ENCODE measurements at regions not wholly inside any gene's neighbourhood (a gene's known extent, or its start where the extent isn't known, plus 50 kb on each side); places are given as distances from the start of the nearest gene placed in this dataset.

DNA sequence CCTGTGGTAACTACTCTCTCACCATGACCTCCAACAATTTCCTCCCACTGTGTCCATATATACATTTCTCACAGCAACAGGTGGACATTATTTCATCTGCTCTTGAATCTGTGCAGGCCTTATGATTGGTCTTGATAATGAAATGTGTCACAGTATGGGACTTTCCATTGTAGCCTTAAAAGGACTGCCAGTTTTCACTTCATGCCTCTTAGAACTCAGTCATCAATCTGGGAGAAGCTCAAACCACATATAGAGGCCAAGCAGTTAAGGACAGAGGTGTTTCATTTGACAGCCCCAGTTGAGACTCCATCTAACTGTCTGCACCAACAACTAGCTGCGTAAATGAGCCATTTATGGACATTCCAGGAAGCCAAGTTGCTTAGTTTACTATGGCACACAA lies 1534.8 kb downstream of the ARAP2 start:
- H3K27me3 Mint-ChIP-seq (ENCODE audit: low read depth), result no peaks in the 10 kb centered on the region
- peaks cover 35 to 41% of the 10 kb centered on the region in 2 experiments for H3K9me3 Mint-ChIP-seq
- no peak overlapping the region for H3K4me2 ChIP-seq (ENCODE audit: insufficient read depth, insufficient read length, low read length)

More for the DNA sequence above, 1534.8 kb downstream of the ARAP2 start:
- Histone ChIP-seq H4K20me1 (ENCODE audit: control insufficient read depth, insufficient read depth, insufficient read length) (no peaks in the 10 kb centered on the region), H2BK5ac (ENCODE audit: insufficient read length, low read length) (no peak overlapping the region), H3K18ac (ENCODE audit: insufficient read length, low read depth, low read length) (no peak overlapping the region), H3K23ac (ENCODE audit: insufficient read length, low read depth, low read length) (no peak overlapping the region), H4K8ac (replicated peaks; ENCODE audit: insufficient read length, low read depth, low read length) (no peak overlapping the region), H3K79me2 (ENCODE audit: insufficient read depth, low read length) (no peaks in the 10 kb centered on the region), H4K5ac (ENCODE audit: insufficient read length, low read depth, low read length) (no peak overlapping the region), H3K27ac (ENCODE audit: insufficient read length, low read depth, low read length) (no peak overlapping the region), H2BK120ac (ENCODE audit: low read depth, low read length, poor library complexity, severe bottlenecking) (no peak overlapping the region), H3K79me1 (ENCODE audit: insufficient read depth, low read depth, low read length, poor library complexity, severe bottlenecking) (no peaks in the 10 kb centered on the region), H3T11ph (ENCODE audit: low read length) (no peak overlapping the region), H3K27me3 (ENCODE audit: insufficient read depth, low read length) (no peaks in the 10 kb centered on the region), H3K4me1 (ENCODE audit: insufficient read depth, low read length) (no peaks in the 10 kb centered on the region), H2BK15ac (ENCODE audit: low read depth, low read length) (no peak overlapping the region), H3K9ac (ENCODE audit: extremely low read depth, insufficient read length, low read length) (no peak overlapping the region), H3K9me3 (ENCODE audit: control insufficient read depth, low read depth, low read length) (no peaks in the 10 kb centered on the region), H2BK12ac (ENCODE audit: insufficient read length, low read depth, low read length) (no peak overlapping the region), H3K14ac (ENCODE audit: insufficient read depth, low read length) (no peak overlapping the region), H4K91ac (ENCODE audit: insufficient read length, low read depth, low read length) (no peak overlapping the region), H2AFZ (ENCODE audit: low read length) (no peak overlapping the region), H2BK20ac (ENCODE audit: low read depth, low read length, poor library complexity, severe bottlenecking) (no peak overlapping the region), H3K4ac (ENCODE audit: low read depth, low read length) (no peak overlapping the region), H2AK5ac (ENCODE audit: insufficient read length, low read length) (no peak overlapping the region), H3K23me2 (ENCODE audit: insufficient read length, low read depth, low read length, poor library complexity, severe bottlenecking) (no peaks in the 10 kb centered on the region), H3K56ac (ENCODE audit: insufficient read length, low read depth, low read length) (no peak overlapping the region)
- no peaks in the 10 kb centered on the region for H3K4me1 Mint-ChIP-seq
- H3K4me3 Mint-ChIP-seq, result no peak overlapping the region
- no peak overlapping the region for H3K27ac Mint-ChIP-seq
- TF ChIP-seq, protein P1, sequence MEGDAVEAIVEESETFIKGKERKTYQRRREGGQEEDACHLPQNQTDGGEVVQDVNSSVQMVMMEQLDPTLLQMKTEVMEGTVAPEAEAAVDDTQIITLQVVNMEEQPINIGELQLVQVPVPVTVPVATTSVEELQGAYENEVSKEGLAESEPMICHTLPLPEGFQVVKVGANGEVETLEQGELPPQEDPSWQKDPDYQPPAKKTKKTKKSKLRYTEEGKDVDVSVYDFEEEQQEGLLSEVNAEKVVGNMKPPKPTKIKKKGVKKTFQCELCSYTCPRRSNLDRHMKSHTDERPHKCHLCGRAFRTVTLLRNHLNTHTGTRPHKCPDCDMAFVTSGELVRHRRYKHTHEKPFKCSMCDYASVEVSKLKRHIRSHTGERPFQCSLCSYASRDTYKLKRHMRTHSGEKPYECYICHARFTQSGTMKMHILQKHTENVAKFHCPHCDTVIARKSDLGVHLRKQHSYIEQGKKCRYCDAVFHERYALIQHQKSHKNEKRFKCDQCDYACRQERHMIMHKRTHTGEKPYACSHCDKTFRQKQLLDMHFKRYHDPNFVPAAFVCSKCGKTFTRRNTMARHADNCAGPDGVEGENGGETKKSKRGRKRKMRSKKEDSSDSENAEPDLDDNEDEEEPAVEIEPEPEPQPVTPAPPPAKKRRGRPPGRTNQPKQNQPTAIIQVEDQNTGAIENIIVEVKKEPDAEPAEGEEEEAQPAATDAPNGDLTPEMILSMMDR (conservative IDR thresholded peaks at IDR 0.05), result no peak
- no peak for DNase-seq
- H3K36me3 Mint-ChIP-seq (ENCODE audit: insufficient read depth in 1 of 3, low read depth in 3 of 3), result peaks cover 0 to 39% (median 9%) of the 10 kb centered on the region in 3 experiments; a peak in 5 of 7 replicates
- no CpG with 5 or more reads among the region's 1 CpG for WGBS (ENCODE audit: extremely low coverage, insufficient read length, low lambda C conversion rate)

All from H9 (cell line).